HG02884 (cell line): ENCODE measurements at regions not wholly inside any gene's neighbourhood (a gene's known extent, or its start where the extent isn't known, plus 50 kb on each side); places are given as distances from the start of the nearest gene placed in this dataset.

ENCODE experiments used
- ATAC-seq: cut with Tn5 transposase; IDR thresholded peaks from one replicate; pipeline ENCODE4 v1.9.1; 2021; ENCODE audit warnings: mild to moderate bottlenecking, moderate library complexity; ENCODE audit not compliant: unreplicated experiment

- ATAC-seq = no peak
Measured at GRCh38 chr6:4308364-4308763, 173.0 kb upstream of the ECI2 start.

GRCh38 chr6:4304927-4305455, 169.6 kb upstream of the ECI2 start:
- no peak for ATAC-seq

GRCh38 chr6:4303638-4304037, 168.3 kb upstream of the ECI2 start:
- ATAC-seq = no peak

GRCh38 chr6:4302524-4302923, 167.1 kb upstream of the ECI2 start:
- no peak for ATAC-seq

- no peak for ATAC-seq
Measured at GRCh38 chr6:4301871-4302270, 166.5 kb upstream of the ECI2 start.

- ATAC-seq = no peak
Measured at GRCh38 chr6:4300917-4301316, 165.5 kb upstream of the ECI2 start.

- no peak for ATAC-seq
Measured at GRCh38 chr6:4299476-4299875, 164.1 kb upstream of the ECI2 start.

GRCh38 chr6:4297348-4297747, 162.0 kb upstream of the ECI2 start:
- ATAC-seq = no peak

GRCh38 chr6:4296552-4296951, 161.2 kb upstream of the ECI2 start:
- no peak for ATAC-seq

GRCh38 chr6:4295783-4296155, 160.4 kb upstream of the ECI2 start:
- ATAC-seq = no peak

- ATAC-seq = no peak
Measured at GRCh38 chr6:4295058-4295782, 159.8 kb upstream of the ECI2 start.

GRCh38 chr6:4294636-4295035, 159.3 kb upstream of the ECI2 start:
- no peak for ATAC-seq

GRCh38 chr6:4291453-4292403, 156.4 kb upstream of the ECI2 start:
- ATAC-seq = no peak

- ATAC-seq = no peak
Measured at GRCh38 chr6:4289770-4290320, 154.5 kb upstream of the ECI2 start.

GRCh38 chr6:4287811-4288244, 152.5 kb upstream of the ECI2 start:
- ATAC-seq = no peak

GRCh38 chr6:4287372-4287771, 152.0 kb upstream of the ECI2 start:
- ATAC-seq = no peak

- ATAC-seq = no peak
Measured at GRCh38 chr6:4282926-4283325, 147.6 kb upstream of the ECI2 start.

GRCh38 chr6:4281341-4282293, 146.2 kb upstream of the ECI2 start:
- peak; percentile 92 for ATAC-seq

- no peak for ATAC-seq
Measured at GRCh38 chr6:4280707-4281106, 145.3 kb upstream of the ECI2 start.

GRCh38 chr6:4280031-4280430, 144.7 kb upstream of the ECI2 start:
- no peak for ATAC-seq
